WERI-Rb-1 (cell line): ENCODE measurements at regions not wholly inside any gene's neighbourhood (a gene's known extent, or its start where the extent isn't known, plus 50 kb on each side); places are given as distances from the start of the nearest gene placed in this dataset.
"Not testable (repeated sequence)": the region's sequence is repeated elsewhere in the genome, so short reads cannot be mapped to it uniquely, and the experiment has no call there.

ENCODE experiments used
- DNase-seq: peaks from one replicate; pipeline ENCODE4 v3.0.0-alpha.2; 2020
- H3K27ac ChIP-seq: fragments of 250-450 bp; sonication (Bioruptor Pico); 2 replicates; pipeline ENCODE4 v1.5.1; 2020; ENCODE audit warnings: mild to moderate bottlenecking, moderate library complexity
- H3K27me3 ChIP-seq: fragments of 250-450 bp; sonication (Bioruptor Pico); 2 replicates; pipeline ENCODE4 v1.5.1; 2021; ENCODE audit warnings: mild to moderate bottlenecking, low read depth, moderate library complexity; ENCODE audit not compliant: insufficient read depth, severe bottlenecking
- H3K36me3 ChIP-seq: fragments of 250-450 bp; sonication (Bioruptor Pico); 2 replicates; pipeline ENCODE4 v1.5.1; 2020; ENCODE audit warnings: mild to moderate bottlenecking, moderate library complexity
- H3K4me3 ChIP-seq: 2 replicates; pipeline ENCODE4 v1.5.1; 2011; ENCODE audit warnings: low read depth, mild to moderate bottlenecking, control low read depth, low read length
- H3K9me3 ChIP-seq: fragments of 250-450 bp; sonication (Bioruptor Pico); 2 replicates; pipeline ENCODE4 v1.5.1; 2021; ENCODE audit warnings: mild to moderate bottlenecking, moderate library complexity; ENCODE audit not compliant: severe bottlenecking
- CTCF ChIP-seq: IDR thresholded peaks from 2 replicates; pipeline ENCODE4 v1.5.1; 2011; ENCODE audit warnings: low read depth, mild to moderate bottlenecking, control low read depth, inconsistent platforms, low read length

- no peaks in the 10 kb centered on the region for H3K27me3 ChIP-seq
- H3K27ac ChIP-seq, result no peak overlapping the region
- H3K4me3 ChIP-seq, result no peak overlapping the region
- no peak for TF ChIP-seq CTCF
- no peaks in the 10 kb centered on the region for H3K9me3 ChIP-seq
- no peaks in the 10 kb centered on the region for H3K36me3 ChIP-seq
- no peak for DNase-seq
Measured at GRCh38 chr7:109659261-109659660, 1089.6 kb downstream of the DNAJB9 start.

- Histone ChIP-seq H3K4me3 (no peak overlapping the region), H3K36me3 (no peaks in the 10 kb centered on the region), H3K27me3 (no peaks in the 10 kb centered on the region), H3K27ac (no peak overlapping the region), H3K9me3 (no peaks in the 10 kb centered on the region)
- DNase-seq, result no peak
- TF ChIP-seq CTCF, result no peak
Measured at GRCh38 chr7:109660401-109660800, 1090.7 kb downstream of the DNAJB9 start.

- H3K4me3 ChIP-seq, result no peak overlapping the region
- no peak for TF ChIP-seq CTCF
- no peaks in the 10 kb centered on the region for H3K9me3 ChIP-seq
- no peaks in the 10 kb centered on the region for H3K36me3 ChIP-seq
- DNase-seq, result peak; percentile 75
- H3K27ac ChIP-seq, result peak overlapping the region; percentile 62
- H3K27me3 ChIP-seq, result no peaks in the 10 kb centered on the region
Measured at GRCh38 chr7:109663806-109664205, 1094.1 kb downstream of the DNAJB9 start.

GRCh38 chr7:109687269-109687668, 1117.6 kb downstream of the DNAJB9 start:
- not testable (repeated sequence) for H3K36me3 ChIP-seq, H3K27ac ChIP-seq, H3K27me3 ChIP-seq, H3K9me3 ChIP-seq, DNase-seq, H3K4me3 ChIP-seq

- not testable (repeated sequence) for DNase-seq, H3K9me3 ChIP-seq, H3K27ac ChIP-seq
Measured at GRCh38 chr7:109692613-109693012, 1122.9 kb downstream of the DNAJB9 start.

GRCh38 chr7:109694149-109695071, 1124.7 kb downstream of the DNAJB9 start:
- H3K27ac ChIP-seq, result no peak overlapping the region
- no peaks in the 10 kb centered on the region for H3K36me3 ChIP-seq
- no peak for DNase-seq
- no peak overlapping the region for H3K4me3 ChIP-seq
- no peaks in the 10 kb centered on the region for H3K27me3 ChIP-seq
- H3K9me3 ChIP-seq, result no peaks in the 10 kb centered on the region
- no peak for TF ChIP-seq CTCF

More at GRCh38 chr7:109692613-109693012, 1122.9 kb downstream of the DNAJB9 start:
- H3K4me3 ChIP-seq, H3K36me3 ChIP-seq, H3K27me3 ChIP-seq: not testable (repeated sequence)

- DNase-seq, result no peak
- no peak overlapping the region for H3K4me3 ChIP-seq
- TF ChIP-seq CTCF, result no peak
- H3K27ac ChIP-seq, result no peak overlapping the region
- no peaks in the 10 kb centered on the region for H3K36me3 ChIP-seq
- H3K27me3 ChIP-seq, result no peaks in the 10 kb centered on the region
- H3K9me3 ChIP-seq, result no peaks in the 10 kb centered on the region
Measured at GRCh38 chr7:109695419-109695818, 1125.7 kb downstream of the DNAJB9 start.
